GM12892 (cell line): ENCODE measurements at regions not wholly inside any gene's neighbourhood (a gene's known extent, or its start where the extent isn't known, plus 50 kb on each side); places are given as distances from the start of the nearest gene placed in this dataset.

Experiments
- POLR2A ChIP-seq: IDR thresholded peaks from 2 replicates; pipeline ENCODE4 v1.6.1; 2011; ENCODE audit warnings: low read depth, low read length, control low read depth
- POLR2AphosphoS5 ChIP-seq: IDR thresholded peaks from 2 replicates; pipeline ENCODE4 v1.6.1; 2011; ENCODE audit warnings: low read depth, low read length, control low read depth
- TAF1 ChIP-seq: IDR thresholded peaks from 2 replicates; pipeline ENCODE4 v1.6.1; 2011; ENCODE audit warnings: low read depth, mild to moderate bottlenecking, control low read depth, low read length, borderline replicate concordance

DNA sequence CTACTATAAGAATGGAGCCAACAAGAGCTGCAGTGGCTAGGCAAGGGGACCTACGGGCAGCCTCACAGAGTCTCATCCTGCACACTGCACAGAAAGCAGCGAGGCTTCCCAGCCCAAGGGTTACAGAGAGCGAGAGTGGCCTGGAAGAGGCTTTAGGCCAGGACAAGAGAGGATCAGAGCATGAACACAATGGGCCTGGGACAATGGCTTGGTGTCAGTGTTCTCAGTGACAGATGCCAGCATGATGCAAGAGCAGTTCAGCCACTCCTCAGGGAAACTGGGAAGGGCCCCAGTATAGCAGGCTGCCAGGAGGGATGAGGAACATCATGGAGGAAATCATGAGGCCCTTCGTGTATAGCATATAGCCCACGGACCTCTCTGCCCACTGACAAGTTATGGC lies 108.0 kb downstream of the NUS1 start:
- TF ChIP-seq TAF1 (no peak), POLR2AphosphoS5 (no peak), POLR2A (no peak)
